HEK293T (cell line): ENCODE measurements at regions not wholly inside any gene's neighbourhood (a gene's known extent, or its start where the extent isn't known, plus 50 kb on each side); places are given as distances from the start of the nearest gene placed in this dataset.

Experiments
- CTCF ChIA-PET: fragments of 350-600 bp; formaldehyde crosslinking; extraction: SDS; loops from one replicate; lab custom pipeline; 2021; ENCODE audit warnings: antibody characterized with exemption, inconsistent platforms; lab: Yijun Ruan, JAX
- POLR2A ChIA-PET: fragments of 350-600 bp; formaldehyde crosslinking; extraction: SDS; loops from one replicate; lab custom pipeline; 2020; ENCODE audit warnings: antibody characterized with exemption, inconsistent platforms; lab: Yijun Ruan, JAX
- DNase-seq: peaks from one replicate; pipeline ENCODE4 v3.0.0; 2012; ENCODE audit warnings: mixed read lengths; ENCODE audit errors: extremely low spot score
- ARNT ChIP-seq: fragments of 450-650 bp; IDR thresholded peaks from 2 replicates; pipeline ENCODE4 v1.6.1; 2017; ENCODE audit warnings: mild to moderate bottlenecking
- BHLHE40 ChIP-seq: fragments of 450-650 bp; IDR thresholded peaks from 2 replicates; pipeline ENCODE4 v1.6.1; 2016; ENCODE audit warnings: mild to moderate bottlenecking, moderate library complexity, borderline replicate concordance
- CTBP1 ChIP-seq: fragments of 450-650 bp; IDR thresholded peaks from 2 replicates; pipeline ENCODE4 v1.6.1; 2016; ENCODE audit warnings: borderline replicate concordance
- ELF4 ChIP-seq: fragments of 450-650 bp; IDR thresholded peaks from 2 replicates; pipeline ENCODE4 v1.6.1; 2017; ENCODE audit warnings: antibody characterized with exemption
- FOXA1 ChIP-seq: fragments of 450-650 bp; IDR thresholded peaks from 2 replicates; pipeline ENCODE4 v1.6.1; 2016; ENCODE audit warnings: mild to moderate bottlenecking
- FOXK2 ChIP-seq: fragments of 450-650 bp; IDR thresholded peaks from 2 replicates; pipeline ENCODE4 v1.6.1; 2016; ENCODE audit warnings: mild to moderate bottlenecking
- FOXM1 ChIP-seq: fragments of 450-650 bp; IDR thresholded peaks from 2 replicates; pipeline ENCODE4 v1.6.1; 2017; ENCODE audit warnings: mild to moderate bottlenecking, borderline replicate concordance
- HDGF ChIP-seq: fragments of 450-650 bp; IDR thresholded peaks from 2 replicates; pipeline ENCODE4 v1.6.1; 2017; ENCODE audit warnings: antibody characterized with exemption, borderline replicate concordance
- L3MBTL2 ChIP-seq: fragments of 450-650 bp; conservative IDR thresholded peaks from 2 replicates; pipeline ENCODE4 v1.6.1; 2016; ENCODE audit warnings: mild to moderate bottlenecking
- LEF1 ChIP-seq: fragments of 450-650 bp; IDR thresholded peaks from 2 replicates; pipeline ENCODE4 v1.6.1; 2017; ENCODE audit warnings: mild to moderate bottlenecking, borderline replicate concordance
- NFRKB ChIP-seq: fragments of 450-650 bp; IDR thresholded peaks from 2 replicates; pipeline ENCODE4 v1.6.1; 2016; ENCODE audit warnings: mild to moderate bottlenecking, moderate library complexity
- PKNOX1 ChIP-seq: fragments of 450-650 bp; IDR thresholded peaks from 2 replicates; pipeline ENCODE4 v1.6.1; 2016
- SP1 ChIP-seq: fragments of 450-650 bp; IDR thresholded peaks from 2 replicates; pipeline ENCODE4 v1.6.1; 2017
- SUZ12 ChIP-seq: fragments of 450-650 bp; IDR thresholded peaks from 2 replicates; pipeline ENCODE4 v1.6.1; 2016; ENCODE audit warnings: mild to moderate bottlenecking
- TARDBP ChIP-seq: fragments of 450-650 bp; IDR thresholded peaks from 2 replicates; pipeline ENCODE4 v1.6.1; 2016
- ZNF384 ChIP-seq: fragments of 450-650 bp; IDR thresholded peaks from 2 replicates; pipeline ENCODE4 v1.6.1; 2016

DNA sequence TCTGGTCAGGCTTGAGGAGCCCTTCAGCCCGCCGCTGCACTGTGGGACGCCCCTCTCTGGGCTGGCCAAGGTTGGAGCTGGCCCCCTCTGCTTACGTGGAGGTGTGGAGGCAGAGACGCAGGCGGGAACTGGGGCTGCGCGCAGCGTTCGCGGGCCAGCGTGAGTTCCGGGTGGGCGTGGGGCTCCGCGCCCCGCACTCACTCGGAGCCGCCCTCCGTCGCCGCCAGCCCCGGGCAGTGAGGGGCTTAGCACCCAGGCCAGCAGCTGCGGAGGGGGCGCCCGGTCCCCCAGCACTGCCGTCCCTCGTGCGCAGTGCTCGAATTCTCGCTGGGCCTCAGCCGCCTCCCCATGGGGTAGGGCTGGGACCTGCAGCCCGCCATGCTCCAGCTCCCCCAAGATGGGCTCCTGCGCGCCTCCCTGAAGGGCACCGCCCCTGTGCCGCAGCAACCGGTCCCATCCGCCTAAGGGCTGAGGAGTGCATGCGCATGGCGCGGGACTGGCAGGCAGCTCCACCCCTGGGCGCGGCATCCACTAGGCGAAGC, 695.9 kb downstream of the EPHA7 start:
- ChIA-PET CTCF (no interaction called here), POLR2A (no interaction called here)
- DNase-seq: no peak
- no peak for TF ChIP-seq ELF4

DNA sequence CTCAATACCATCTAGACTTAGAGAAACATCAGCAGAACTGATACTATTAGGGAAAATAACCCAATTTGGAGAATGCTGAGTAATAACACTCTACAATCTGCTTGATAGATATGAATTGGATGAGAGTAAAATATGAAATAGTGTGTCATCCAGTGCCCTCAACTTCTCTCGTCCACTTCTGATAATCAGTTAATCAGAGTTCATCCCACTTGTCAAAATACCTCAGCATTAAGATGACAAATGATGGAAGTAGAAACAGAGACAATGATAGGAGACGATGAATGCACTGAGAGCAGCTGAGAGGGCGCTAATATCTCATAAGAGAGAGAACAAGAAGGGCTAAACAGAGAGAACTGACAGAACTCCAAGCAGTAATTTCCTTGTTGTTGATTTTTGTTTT, 699.6 kb downstream of the EPHA7 start:
- TF ChIP-seq BHLHE40 (no peak), PKNOX1 (no peak), LEF1 (no peak), SUZ12 (no peak), TARDBP (no peak), FOXM1 (no peak)
- CTCF ChIA-PET: no interaction called here
- POLR2A ChIA-PET: no interaction called here
- DNase-seq: no peak

DNA sequence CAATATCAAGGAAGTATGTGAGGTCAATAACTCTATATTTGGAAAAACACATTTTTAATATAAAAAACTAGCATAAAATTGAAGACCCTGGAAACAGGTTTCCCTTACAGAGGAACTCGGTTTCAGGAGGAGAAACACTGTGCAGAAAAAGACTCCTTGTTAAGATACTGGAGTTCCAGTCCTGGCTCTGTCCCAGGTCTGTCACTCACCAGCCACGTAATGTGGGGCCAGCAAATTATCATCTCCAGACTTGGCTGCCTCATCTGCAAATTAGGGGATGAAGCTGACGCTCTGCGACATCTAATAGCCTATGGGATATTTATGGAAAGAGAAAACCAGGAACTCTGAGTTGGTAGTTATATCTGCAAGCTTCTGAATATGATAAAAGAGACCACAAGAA, 702.7 kb downstream of the EPHA7 start:
- POLR2A ChIA-PET: no interaction called here
- CTCF ChIA-PET: no interaction called here
- DNase-seq: no peak
- TF ChIP-seq ZNF384: no peak
- no peak for TF ChIP-seq TARDBP
- no peak for TF ChIP-seq HDGF
- no peak for TF ChIP-seq SP1
- no peak for TF ChIP-seq FOXM1
- no peak for TF ChIP-seq FOXK2
- TF ChIP-seq PKNOX1: no peak
- TF ChIP-seq ELF4: no peak

GRCh38 chr6:92715991-92716390, 703.4 kb downstream of the EPHA7 start:
- TF ChIP-seq TARDBP (no peak), LEF1 (no peak), FOXK2 (no peak), FOXM1 (no peak), PKNOX1 (no peak), CTBP1 (no peak)
- ChIA-PET CTCF (no interaction called here), POLR2A (no interaction called here)
- no peak for DNase-seq

GRCh38 chr6:92714346-92714745, 705.0 kb downstream of the EPHA7 start:
- ChIA-PET POLR2A (no interaction called here), CTCF (no interaction called here)
- TF ChIP-seq ELF4 (no peak), ZNF384 (no peak), BHLHE40 (no peak), FOXM1 (no peak), PKNOX1 (no peak), SUZ12 (no peak), SP1 (no peak), NFRKB (no peak), HDGF (no peak), LEF1 (no peak), FOXK2 (no peak), CTBP1 (no peak), TARDBP (no peak)
- DNase-seq: no peak

GRCh38 chr6:92710048-92710447, 709.3 kb downstream of the EPHA7 start:
- TF ChIP-seq FOXM1 (no peak), FOXA1 (no peak), HDGF (no peak), CTBP1 (no peak), SUZ12 (no peak), PKNOX1 (no peak)
- no peak for DNase-seq
- POLR2A ChIA-PET: no interaction called here
- CTCF ChIA-PET: no interaction called here

DNA sequence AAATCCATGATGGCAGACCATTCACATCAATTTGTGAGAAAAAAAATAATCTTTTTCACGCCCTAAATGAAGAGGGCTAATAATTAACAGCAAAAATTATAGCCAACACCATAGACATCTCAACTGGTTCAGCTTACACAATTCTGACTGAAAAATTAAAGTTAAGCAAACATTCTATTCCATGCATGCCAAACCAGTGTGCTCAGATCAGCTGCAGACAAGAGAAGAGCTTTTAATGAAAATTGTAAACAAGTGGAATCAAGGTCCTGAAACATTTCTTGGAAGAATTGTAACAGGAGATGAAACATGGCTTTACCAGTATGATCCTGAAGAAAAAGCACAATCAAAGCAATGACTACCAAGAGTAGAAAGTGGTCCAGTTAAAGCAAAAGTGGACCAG, 710.4 kb downstream of the EPHA7 start:
- POLR2A ChIA-PET: no interaction called here
- CTCF ChIA-PET: no interaction called here
- no peak for DNase-seq
- no peak for TF ChIP-seq ARNT
- TF ChIP-seq ZNF384: no peak
- no peak for TF ChIP-seq PKNOX1
- no peak for TF ChIP-seq NFRKB
- TF ChIP-seq TARDBP: no peak
- no peak for TF ChIP-seq FOXK2
- TF ChIP-seq FOXM1: no peak
- no peak for TF ChIP-seq CTBP1
- no peak for TF ChIP-seq LEF1
- no peak for TF ChIP-seq SP1
- TF ChIP-seq ELF4: no peak
- TF ChIP-seq L3MBTL2: no peak
- no peak for TF ChIP-seq BHLHE40
- TF ChIP-seq FOXA1: no peak
- TF ChIP-seq HDGF: no peak
